H9 (cell line): ENCODE measurements at regions not wholly inside any gene's neighbourhood (a gene's known extent, or its start where the extent isn't known, plus 50 kb on each side); places are given as distances from the start of the nearest gene placed in this dataset.

Experiments
- DNase-seq: peaks from one replicate; pipeline ENCODE4 v3.0.0-alpha.2; 2017
- H2AFZ ChIP-seq: one replicate; pipeline ENCODE4 v1.6.1; 2013; ENCODE audit warnings: mild to moderate bottlenecking, low read length, control low read depth, moderate library complexity
- H2AK5ac ChIP-seq: 2 replicates; pipeline ENCODE4 v1.6.1; 2013; ENCODE audit warnings: low read length, control low read depth, mixed read lengths; ENCODE audit not compliant: insufficient read length
- H2BK120ac ChIP-seq: one replicate; pipeline ENCODE4 v1.6.1; 2013; ENCODE audit warnings: low read depth, mild to moderate bottlenecking, low read length, control low read depth, inconsistent platforms; ENCODE audit not compliant: poor library complexity, severe bottlenecking
- H2BK12ac ChIP-seq: 2 replicates; pipeline ENCODE4 v1.6.1; 2013; ENCODE audit warnings: low read length, control low read depth, mixed read lengths, low read depth; ENCODE audit not compliant: insufficient read length
- H2BK15ac ChIP-seq: 2 replicates; pipeline ENCODE4 v1.6.1; 2013; ENCODE audit warnings: low read depth, low read length, control low read depth
- H2BK20ac ChIP-seq: one replicate; pipeline ENCODE4 v1.6.1; 2013; ENCODE audit warnings: low read depth, mild to moderate bottlenecking, low read length, control low read depth, inconsistent platforms; ENCODE audit not compliant: poor library complexity, severe bottlenecking
- H2BK5ac ChIP-seq: 2 replicates; pipeline ENCODE4 v1.6.1; 2013; ENCODE audit warnings: low read length, control low read depth, mixed read lengths; ENCODE audit not compliant: insufficient read length
- H3K14ac ChIP-seq: 2 replicates; pipeline ENCODE4 v1.6.1; 2013; ENCODE audit warnings: low read length, control low read depth; ENCODE audit not compliant: insufficient read depth
- H3K18ac ChIP-seq: 2 replicates; pipeline ENCODE4 v1.6.1; 2013; ENCODE audit warnings: low read depth, mild to moderate bottlenecking, mixed read lengths, low read length, control low read depth; ENCODE audit not compliant: insufficient read length
- H3K23ac ChIP-seq: 2 replicates; pipeline ENCODE4 v1.6.1; 2013; ENCODE audit warnings: low read length, control low read depth, mixed read lengths, low read depth; ENCODE audit not compliant: insufficient read length
- H3K23me2 ChIP-seq: 2 replicates; pipeline ENCODE4 v1.6.1; 2013; ENCODE audit warnings: low read depth, mild to moderate bottlenecking, mixed read lengths, low read length, control low read depth; ENCODE audit not compliant: insufficient read length, poor library complexity, severe bottlenecking
- H3K27ac ChIP-seq: 2 replicates; pipeline ENCODE4 v1.5.1; 2013; ENCODE audit warnings: low read length, control low read depth, mixed read lengths, low read depth; ENCODE audit not compliant: insufficient read length
- H3K27me3 ChIP-seq: 2 replicates; pipeline ENCODE4 v1.6.1; 2013; ENCODE audit warnings: low read length, control low read depth, inconsistent platforms; ENCODE audit not compliant: insufficient read depth
- H3K4ac ChIP-seq: 2 replicates; pipeline ENCODE4 v1.6.1; 2013; ENCODE audit warnings: low read depth, mild to moderate bottlenecking, control low read depth, inconsistent platforms, low read length, moderate library complexity
- H3K4me1 ChIP-seq: 2 replicates; pipeline ENCODE4 v1.6.1; 2013; ENCODE audit warnings: low read length, control low read depth, inconsistent platforms; ENCODE audit not compliant: insufficient read depth
- H3K4me2 ChIP-seq: 2 replicates; pipeline ENCODE4 v1.6.1; 2013; ENCODE audit warnings: low read length, control low read depth, mixed read lengths; ENCODE audit not compliant: insufficient read length, insufficient read depth
- H3K56ac ChIP-seq: 2 replicates; pipeline ENCODE4 v1.6.1; 2013; ENCODE audit warnings: low read depth, mild to moderate bottlenecking, mixed read lengths, low read length, control low read depth; ENCODE audit not compliant: insufficient read length
- H3K79me1 ChIP-seq: 2 replicates; pipeline ENCODE4 v1.6.1; 2013; ENCODE audit warnings: low read depth, mild to moderate bottlenecking, moderate library complexity, low read length, control low read depth, inconsistent platforms; ENCODE audit not compliant: insufficient read depth, poor library complexity, severe bottlenecking
- H3K79me2 ChIP-seq: 2 replicates; pipeline ENCODE4 v1.6.1; 2013; ENCODE audit warnings: low read length, control low read depth, inconsistent platforms; ENCODE audit not compliant: insufficient read depth
- H3K9ac ChIP-seq: 2 replicates; pipeline ENCODE4 v1.6.1; 2013; ENCODE audit warnings: low read length, control low read depth, mixed read lengths; ENCODE audit not compliant: insufficient read length; ENCODE audit errors: extremely low read depth
- H3K9me3 ChIP-seq: one replicate; pipeline ENCODE4 v1.6.1; 2013; ENCODE audit warnings: low read depth, low read length, inconsistent platforms; ENCODE audit not compliant: control insufficient read depth
- H3T11ph ChIP-seq: one replicate; pipeline ENCODE4 v1.6.1; 2013; ENCODE audit warnings: mild to moderate bottlenecking, low read length, control low read depth, inconsistent platforms
- H4K20me1 ChIP-seq: one replicate; pipeline ENCODE4 v1.6.1; 2013; ENCODE audit not compliant: control insufficient read depth, insufficient read length, insufficient read depth
- H4K5ac ChIP-seq: 2 replicates; pipeline ENCODE4 v1.6.1; 2013; ENCODE audit warnings: low read depth, mild to moderate bottlenecking, mixed read lengths, low read length, control low read depth; ENCODE audit not compliant: insufficient read length
- H4K8ac ChIP-seq: replicated peaks from 2 replicates; pipeline ENCODE4 v1.6.1; 2013; ENCODE audit warnings: low read length, control low read depth, mixed read lengths, low read depth; ENCODE audit not compliant: insufficient read length
- H4K91ac ChIP-seq: 2 replicates; pipeline ENCODE4 v1.6.1; 2013; ENCODE audit warnings: low read depth, mild to moderate bottlenecking, moderate library complexity, mixed read lengths, low read length, control low read depth; ENCODE audit not compliant: insufficient read length
- H3K27ac Mint-ChIP-seq, 3 experiments: 2 replicates in 2 of 3; 3 replicates in 1 of 3; pipeline ENCODE4 v1.8.0; 2020 to 2021; ENCODE audit warnings: mixed read lengths in 3 of 3, mild to moderate bottlenecking in 1 of 3, moderate library complexity in 1 of 3
- H3K27me3 Mint-ChIP-seq: 2 replicates; pipeline ENCODE4 v1.8.0; 2021; ENCODE audit warnings: low read depth, mild to moderate bottlenecking, moderate library complexity, mixed read lengths
- H3K36me3 Mint-ChIP-seq, 3 experiments: 2 replicates in 2 of 3; 3 replicates in 1 of 3; pipeline ENCODE4 v1.8.0; 2020 to 2021; ENCODE audit warnings: low read depth in 3 of 3, mixed read lengths in 3 of 3; ENCODE audit not compliant: insufficient read depth in 1 of 3
- H3K4me1 Mint-ChIP-seq, 2 experiments: 2 replicates each; pipeline ENCODE4 v1.8.0; 2020; ENCODE audit warnings: mixed read lengths in 2 of 2
- H3K4me3 Mint-ChIP-seq, 2 experiments: 2 replicates in 1 of 2; 3 replicates in 1 of 2; pipeline ENCODE4 v1.8.0; 2020 to 2021; ENCODE audit warnings: mild to moderate bottlenecking in 2 of 2, mixed read lengths in 2 of 2, moderate library complexity in 1 of 2
- H3K9me3 Mint-ChIP-seq, 2 experiments: 2 replicates in 1 of 2; 3 replicates in 1 of 2; pipeline ENCODE4 v1.8.0; 2020; ENCODE audit warnings: mild to moderate bottlenecking in 2 of 2, mixed read lengths in 2 of 2, moderate library complexity in 1 of 2
- CTCF ChIP-seq: fragments of 200-600 bp; sonication (generic); conservative IDR thresholded peaks from 3 replicates; pipeline ENCODE4 v1.8.0; 2021; ENCODE audit warnings: antibody characterized with exemption, mild to moderate bottlenecking
- WGBS: extraction: QIAGEN DNeasy Blood & Tissue Kit; methylation state at CpG from one replicate; pipeline ENCODE4 v1.1.7; 2013; ENCODE audit warnings: missing lambda C conversion rate, low lambda C conversion rate, mixed read lengths; ENCODE audit not compliant: insufficient read length; ENCODE audit errors: extremely low coverage; 5-methylcytosine and 5-hydroxymethylcytosine counted together

- H2BK20ac ChIP-seq: no peak overlapping the region
- no peak overlapping the region for H2AK5ac ChIP-seq
- no peak for DNase-seq
- H4K91ac ChIP-seq: no peak overlapping the region
- H2BK5ac ChIP-seq: no peak overlapping the region
- H3K27me3 ChIP-seq: no peaks in the 10 kb centered on the region
- H3K56ac ChIP-seq: no peak overlapping the region
- H3T11ph ChIP-seq: no peak overlapping the region
- H3K79me2 ChIP-seq: no peaks in the 10 kb centered on the region
- H3K4ac ChIP-seq: no peak overlapping the region
- no peak overlapping the region for H3K27ac ChIP-seq
- H4K5ac ChIP-seq: no peak overlapping the region
- no peak overlapping the region for H2BK15ac ChIP-seq
- no peak overlapping the region for H3K23ac ChIP-seq
- Mint-ChIP-seq H3K27me3 (peaks cover 9% of the 10 kb centered on the region), H3K4me3 (no peak overlapping the region), H3K9me3 (peaks cover 11 to 13% of the 10 kb centered on the region in 2 experiments; a peak in 4 of 5 replicates), H3K27ac (no peak overlapping the region), H3K4me1 (peaks cover 1 to 2% of the 10 kb centered on the region in 2 experiments), H3K36me3 (peaks cover 0 to 6% (median 5%) of the 10 kb centered on the region in 3 experiments; a peak in 3 of 7 replicates)
- H3K9me3 ChIP-seq: no peaks in the 10 kb centered on the region
- H4K20me1 ChIP-seq: no peaks in the 10 kb centered on the region
- H2BK120ac ChIP-seq: no peak overlapping the region
- no peak overlapping the region for H2AFZ ChIP-seq
- H3K14ac ChIP-seq: no peak overlapping the region
- H3K4me1 ChIP-seq: no peaks in the 10 kb centered on the region
- no peaks in the 10 kb centered on the region for H3K79me1 ChIP-seq
- no peak overlapping the region for H3K4me2 ChIP-seq
- no peak overlapping the region for H3K9ac ChIP-seq
- TF ChIP-seq CTCF: no peak
- H4K8ac ChIP-seq: no peak overlapping the region
- no peak overlapping the region for H2BK12ac ChIP-seq
- H3K23me2 ChIP-seq: no peaks in the 10 kb centered on the region
- no peak overlapping the region for H3K18ac ChIP-seq
- WGBS: no CpG with 5 or more reads among the region's 7 CpGs
These were observed 298.8 kb downstream of the SRBD1 start for GRCh38 chr2:45312275-45312674.
